ENCODE measurements at regions not wholly inside any gene's neighbourhood (a gene's known extent, or its start where the extent isn't known, plus 50 kb on each side); places are given as distances from the start of the nearest gene placed in this dataset.

- H3K9me3 ChIP-seq (ENCODE audit: control insufficient read depth in 1 of 2, insufficient read depth in 1 of 2, low read depth in 1 of 2, low read length in 2 of 2) = no peaks in the 10 kb centered on the region
- no peak for ATAC-seq
- no peaks in the 10 kb centered on the region for H3K79me2 ChIP-seq (ENCODE audit: insufficient read depth, low read length)
- BruUV-seq (replicated peaks) = no TSS peak
- intact Hi-C loops (cut with micrococcal nuclease) = no loop called here
- ChIA-PET CTCF (no interaction called here), POLR2A (no interaction called here), RAD21 (ENCODE audit: low non-redundant PET in 1 of 2, low total read pairs in 2 of 2, uncharacterized antibody in 2 of 2, unreplicated experiment in 2 of 2) (no interaction called here)
- H2AFZ ChIP-seq (ENCODE audit: low read depth, low read length, poor library complexity, severe bottlenecking) = no peak overlapping the region
- H3K4me2 ChIP-seq (ENCODE audit: low read length) = no peak overlapping the region
- H3K9ac ChIP-seq (ENCODE audit: low read length) = no peak overlapping the region
- no peak for DNase-seq (ENCODE audit: low read depth, low spot score)
- H4K20me1 ChIP-seq (ENCODE audit: insufficient read depth) = no peaks in the 10 kb centered on the region
- H3K4me1 ChIP-seq (ENCODE audit: control insufficient read depth in 1 of 2, insufficient read depth in 2 of 2, low read length in 2 of 2) = peaks cover 0 to 8% of the 10 kb centered on the region in 2 experiments; a peak in 2 of 4 replicates
- TF ChIP-seq RAD21 (IDR thresholded peaks at IDR 0.05; ENCODE audit: low read depth) (no peak), ZFX (IDR thresholded peaks at IDR 0.05) (no peak), YY1 (IDR thresholded peaks at IDR 0.05; ENCODE audit: extremely low read depth, insufficient replicate concordance, low read depth, low read length) (no peak), SRF (IDR thresholded peaks at IDR 0.05; ENCODE audit: low read depth) (no peak), TCF7L2 (IDR thresholded peaks at IDR 0.05; ENCODE audit: borderline replicate concordance, extremely low read depth, insufficient read depth, insufficient read length) (no peak), JUND (IDR thresholded peaks at IDR 0.05) (no peak), SP1 (IDR thresholded peaks at IDR 0.05; ENCODE audit: low read depth) (no peak), ATF3 (IDR thresholded peaks at IDR 0.05) (no peak), EZH2 (IDR thresholded peaks at IDR 0.05) (no peak), REST (IDR thresholded peaks at IDR 0.05; ENCODE audit: low read depth) (no peak), CTCF (IDR thresholded peaks at IDR 0.05 in 2 of 3, conservative IDR thresholded peaks at IDR 0.05 in 1 of 3; ENCODE audit: borderline replicate concordance in 1 of 3, insufficient read depth in 1 of 3, low read depth in 2 of 3, low read length in 2 of 3) (no peak), EGR1 (IDR thresholded peaks at IDR 0.05; ENCODE audit: low read depth) (no peak), ELF1 (IDR thresholded peaks at IDR 0.05; ENCODE audit: borderline replicate concordance, low read depth) (no peak), EZH2phosphoT487 (IDR thresholded peaks at IDR 0.05; ENCODE audit: borderline replicate concordance) (no peak), POLR2AphosphoS5 (IDR thresholded peaks at IDR 0.05; ENCODE audit: low read depth, low read length) (no peak), FOSL1 (IDR thresholded peaks at IDR 0.05; ENCODE audit: low read depth) (no peak), ZNF274 (IDR thresholded peaks at IDR 0.05; ENCODE audit: low read depth, low read length) (no peak), SIN3A (IDR thresholded peaks at IDR 0.05; ENCODE audit: low read depth) (no peak)
- no peaks in the 10 kb centered on the region for H3K36me3 ChIP-seq (ENCODE audit: control insufficient read depth in 1 of 2, insufficient read depth in 2 of 2, low read length in 2 of 2)
- H3K4me3 ChIP-seq (replicated peaks in 1 of 2; ENCODE audit: low read depth in 1 of 2, low read length in 2 of 2) = no peak overlapping the region
- no peaks in the 10 kb centered on the region for H3K27me3 ChIP-seq (ENCODE audit: insufficient read depth, low read length)
- no peak overlapping the region for H3K27ac ChIP-seq (ENCODE audit: low read depth, low read length)
- no peaks in the 10 kb centered on the region for H3K9me2 ChIP-seq (ENCODE audit: insufficient read depth)
Measured at GRCh38 chr5:82413302-82414040, 135.3 kb upstream of the RPS23 start.
